Stimulated activated CD4-positive, alpha-beta T cell treated with anti-CD3 and anti-CD28 coated beads, Interleukin-1b, Interleukin-23, amount 100 ng/mL, for 48 hours (primary cell): ENCODE measurements at regions not wholly inside any gene's neighbourhood (a gene's known extent, or its start where the extent isn't known, plus 50 kb on each side); places are given as distances from the start of the nearest gene placed in this dataset.
"Not testable (repeated sequence)": the region's sequence is repeated elsewhere in the genome, so short reads cannot be mapped to it uniquely, and the experiment has no call there.

Experiments used
- DNase-seq: peaks from one replicate; pipeline ENCODE4 v3.0.0-alpha.2; 2020

- DNase-seq, result no peak
Observed at GRCh38 chr17:27066315-27066714, 227.6 kb upstream of the WSB1 start.

GRCh38 chr17:27069842-27070508, 223.9 kb upstream of the WSB1 start:
- no peak for DNase-seq

DNA sequence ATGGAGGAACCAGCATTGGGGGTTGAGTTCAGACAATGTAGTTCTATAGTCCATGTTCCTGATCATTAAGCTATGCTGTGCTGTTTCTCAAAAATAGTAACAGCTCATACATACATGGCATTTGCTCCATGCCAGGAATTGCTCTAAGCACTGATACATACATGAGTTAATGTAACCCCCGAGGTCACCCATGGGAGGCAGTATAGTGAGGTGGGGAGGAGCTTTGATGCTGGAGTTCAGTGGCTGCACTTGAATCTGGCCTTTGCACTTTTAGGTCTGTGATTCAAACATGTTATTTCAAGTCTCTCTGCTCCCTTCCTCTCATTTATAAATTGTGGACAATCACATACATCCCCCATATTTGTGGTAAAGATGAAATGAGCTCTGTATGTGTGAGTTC, 223.1 kb upstream of the WSB1 start:
- no peak for DNase-seq

DNA sequence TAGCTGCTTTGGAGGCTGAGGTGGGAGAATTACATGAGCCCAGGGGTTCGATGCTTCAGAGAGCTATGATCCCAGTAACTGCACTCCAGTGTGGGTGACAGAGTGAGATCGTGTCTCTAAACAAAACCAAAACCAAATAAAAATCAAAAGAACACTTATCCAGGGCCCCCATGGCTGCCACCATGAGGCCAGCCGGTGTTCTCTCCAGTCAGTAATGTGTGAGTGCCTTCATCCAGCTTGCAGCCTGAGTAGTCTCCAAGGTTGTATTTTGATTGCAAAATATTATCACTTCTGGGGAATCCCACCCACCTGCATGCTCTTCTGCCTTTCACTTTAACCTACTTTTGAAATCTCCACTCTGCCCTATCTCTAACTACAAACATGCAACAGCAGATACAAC, 221.0 kb upstream of the WSB1 start:
- DNase-seq, result no peak

- no peak for DNase-seq
Observed at GRCh38 chr17:27076814-27077213, 217.1 kb upstream of the WSB1 start.

DNA sequence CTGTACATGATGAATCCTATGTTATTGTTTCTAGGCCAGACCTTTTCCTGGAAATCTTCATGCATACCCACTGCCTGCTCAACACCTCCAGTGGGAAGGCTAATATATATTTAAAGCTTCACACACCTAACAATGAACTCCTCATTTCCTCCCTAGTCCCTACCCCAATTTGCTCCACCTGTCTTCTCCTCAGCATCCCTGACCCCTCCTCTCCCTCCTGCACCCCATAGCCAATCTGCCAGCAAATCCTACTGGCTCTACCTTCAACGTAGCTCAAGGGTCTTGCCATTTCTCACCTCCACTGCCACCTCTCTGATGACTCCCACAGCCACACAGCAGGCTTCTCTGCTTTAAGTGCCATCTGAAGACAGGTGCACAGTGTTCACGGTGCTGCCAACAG, 215.6 kb upstream of the WSB1 start:
- no peak for DNase-seq

GRCh38 chr17:27079660-27080059, 214.3 kb upstream of the WSB1 start:
- no peak for DNase-seq

DNA sequence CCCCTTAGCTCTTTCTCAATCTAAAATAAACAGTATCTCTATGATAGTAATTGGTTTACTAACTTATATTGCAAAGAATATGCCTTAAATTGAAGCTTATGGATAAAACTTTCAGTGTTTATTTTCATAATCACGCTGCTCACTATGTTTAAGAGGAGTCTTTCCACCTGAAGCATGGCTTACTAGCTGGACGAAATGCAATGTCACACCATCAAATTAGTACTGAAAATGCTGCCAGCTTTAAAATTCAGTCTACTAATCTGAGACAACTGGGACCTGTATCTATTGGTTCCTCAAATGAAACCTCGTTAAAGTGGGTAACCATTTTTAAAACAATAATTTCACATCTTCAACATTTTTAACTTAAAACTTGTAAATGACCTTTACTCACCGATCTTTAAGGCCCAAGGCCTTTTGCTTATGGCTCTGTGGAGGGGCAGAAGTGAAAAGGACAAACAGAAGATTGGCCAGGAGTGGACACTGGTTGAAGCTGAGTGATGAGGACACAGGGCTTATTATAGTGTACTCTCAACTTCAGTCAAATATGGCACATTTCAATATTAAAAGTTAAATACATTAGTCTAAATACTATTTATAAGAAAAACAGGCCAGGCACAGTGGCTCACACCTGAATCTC, 212.8 kb upstream of the WSB1 start:
- DNase-seq, result no peak

- no peak for DNase-seq
Observed at GRCh38 chr17:27082023-27082774, 211.7 kb upstream of the WSB1 start.

GRCh38 chr17:27082775-27083154, 211.1 kb upstream of the WSB1 start:
- no peak for DNase-seq

DNA sequence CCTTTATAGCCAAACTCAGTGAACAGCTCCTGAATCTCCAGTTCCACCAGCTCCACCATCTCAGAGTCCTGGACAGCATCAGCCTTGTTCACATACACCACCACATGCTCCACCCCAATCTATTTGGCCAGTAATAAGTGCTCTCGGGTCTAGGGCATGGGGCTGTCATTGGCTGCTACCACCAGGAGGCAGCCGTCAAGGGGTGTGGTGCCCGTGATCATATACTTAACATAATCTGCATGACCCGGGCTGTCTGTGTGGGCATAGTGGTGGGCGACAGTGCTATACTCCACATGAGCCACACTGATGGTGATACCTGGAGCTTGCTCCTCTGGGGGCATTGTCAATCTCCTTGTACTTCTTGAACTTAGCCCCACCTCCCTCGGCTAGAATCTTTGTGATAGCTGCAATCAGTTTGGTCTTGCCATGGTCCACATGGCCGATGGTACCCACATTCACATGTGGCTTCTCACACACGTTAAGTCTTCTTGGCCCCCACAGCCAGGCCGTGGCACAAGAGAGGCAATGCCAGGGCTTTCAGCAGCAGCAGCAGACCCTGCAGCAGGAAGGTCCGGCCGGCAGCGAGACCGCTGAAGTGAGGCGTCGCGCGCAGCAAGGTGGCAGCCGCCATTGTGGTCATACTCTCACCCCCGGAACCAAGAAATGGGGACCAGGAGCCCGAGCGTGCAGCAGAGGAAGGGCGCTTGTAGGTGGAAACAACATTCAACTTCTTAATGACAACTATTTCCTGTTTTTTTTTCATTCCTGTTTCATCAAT, 210.3 kb upstream of the WSB1 start:
- no peak for DNase-seq

DNA sequence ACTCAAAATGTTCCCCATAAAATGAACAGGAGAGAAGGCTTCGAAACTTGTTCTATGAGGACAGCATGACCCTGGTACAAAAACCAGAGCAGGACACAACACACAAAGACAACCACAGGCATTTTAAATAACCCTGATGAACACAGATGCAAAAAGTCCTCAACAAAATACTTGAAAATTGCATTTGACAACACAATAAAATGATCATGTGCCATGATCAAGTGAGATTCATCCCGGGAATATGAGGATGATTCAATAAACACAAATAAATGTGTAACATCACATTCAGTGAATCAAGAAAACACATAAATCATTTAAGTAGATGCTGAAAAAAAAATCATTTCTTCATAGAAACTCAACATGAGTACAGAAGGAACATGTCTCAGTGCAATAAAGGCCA, 208.4 kb upstream of the WSB1 start:
- no peak for DNase-seq

GRCh38 chr17:27086526-27086925, 207.4 kb upstream of the WSB1 start:
- no peak for DNase-seq

DNA sequence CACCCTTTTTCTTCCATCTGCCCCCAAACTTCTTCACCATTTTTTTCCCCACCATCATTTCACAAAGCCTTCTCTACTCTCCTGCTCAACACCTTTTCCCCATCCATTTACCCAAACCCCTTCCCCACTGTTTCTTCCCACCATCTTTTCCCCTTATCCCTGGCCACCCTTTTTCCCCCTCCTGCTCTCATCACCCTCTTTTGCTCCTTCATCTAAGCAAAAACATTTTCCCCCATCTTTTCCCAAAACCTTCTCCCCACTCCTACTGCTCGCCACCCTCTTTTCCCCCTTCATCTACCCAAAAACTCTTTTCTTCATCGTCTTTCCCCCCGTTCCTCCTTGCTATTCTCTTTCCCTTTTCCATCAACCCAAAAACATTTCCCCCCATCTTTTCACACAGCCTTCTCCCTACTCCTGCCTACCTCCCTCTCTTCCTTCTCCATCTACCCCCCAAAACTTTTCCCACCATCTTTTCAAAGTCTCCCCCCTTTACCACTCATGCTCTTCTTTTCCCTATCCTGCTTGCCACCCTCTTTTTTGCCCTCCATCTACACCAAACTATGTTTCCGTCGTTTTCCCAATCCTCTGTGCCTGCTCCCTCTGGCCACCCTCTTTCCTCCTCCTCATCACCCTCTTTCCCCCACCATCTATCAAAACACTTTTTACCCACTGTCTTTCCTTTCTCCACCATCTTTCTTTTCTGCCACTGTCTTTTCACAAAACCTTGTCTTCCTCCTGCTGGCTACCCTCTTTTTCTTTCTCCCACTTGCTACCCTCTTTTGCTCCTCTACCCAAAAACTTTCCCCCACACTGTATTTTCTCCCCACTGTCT, 205.8 kb upstream of the WSB1 start:
- DNase-seq, result no peak

DNA sequence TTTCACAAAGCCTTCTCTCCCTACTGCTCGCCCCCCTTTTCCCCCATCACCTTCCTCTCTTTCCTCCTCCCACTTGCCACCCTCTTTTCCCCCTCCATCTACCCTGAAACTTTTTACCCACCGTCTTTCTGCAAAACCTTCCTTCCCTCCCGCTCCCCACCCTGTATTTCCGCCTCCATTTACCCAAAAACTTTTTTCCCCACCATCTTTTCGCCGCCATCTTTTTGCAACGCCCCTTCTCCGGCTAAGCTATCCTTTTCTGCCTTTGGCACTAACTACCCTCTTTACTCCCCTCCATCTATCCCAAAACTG, 205.2 kb upstream of the WSB1 start:
- no peak for DNase-seq

GRCh38 chr17:27089079-27089928, 204.6 kb upstream of the WSB1 start:
- DNase-seq, result not testable (repeated sequence)

GRCh38 chr17:27089929-27090247, 204.0 kb upstream of the WSB1 start:
- no peak for DNase-seq

DNA sequence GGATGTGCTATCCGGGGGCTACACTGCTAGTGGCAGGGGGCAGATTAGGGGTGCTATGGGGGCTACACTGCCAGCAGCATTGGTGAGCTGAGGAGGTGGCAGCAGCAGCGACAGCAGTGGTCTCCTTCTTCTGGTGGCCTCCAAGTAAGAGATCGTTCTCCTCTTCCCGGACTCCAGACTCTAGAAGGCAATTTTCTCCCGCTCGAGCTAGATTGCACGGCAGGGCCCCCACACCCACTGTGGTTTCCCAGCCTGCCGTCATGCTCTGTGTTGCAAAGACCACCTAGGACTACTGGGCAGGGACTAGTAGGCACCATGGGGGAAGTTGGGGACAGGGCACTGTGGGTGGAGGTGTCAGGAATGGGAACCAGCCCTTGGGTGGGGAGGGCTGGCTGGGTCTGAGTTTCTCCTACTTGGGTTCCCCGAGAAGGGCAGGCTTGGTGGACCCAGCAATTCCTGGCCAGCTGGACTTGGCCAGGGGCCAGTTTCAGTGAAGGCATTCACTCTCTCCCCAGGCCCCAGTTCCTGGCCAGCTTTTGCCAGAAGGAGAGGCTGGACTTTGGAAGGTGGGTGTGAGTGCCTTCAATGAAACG, 203.4 kb upstream of the WSB1 start:
- not testable (repeated sequence) for DNase-seq

DNA sequence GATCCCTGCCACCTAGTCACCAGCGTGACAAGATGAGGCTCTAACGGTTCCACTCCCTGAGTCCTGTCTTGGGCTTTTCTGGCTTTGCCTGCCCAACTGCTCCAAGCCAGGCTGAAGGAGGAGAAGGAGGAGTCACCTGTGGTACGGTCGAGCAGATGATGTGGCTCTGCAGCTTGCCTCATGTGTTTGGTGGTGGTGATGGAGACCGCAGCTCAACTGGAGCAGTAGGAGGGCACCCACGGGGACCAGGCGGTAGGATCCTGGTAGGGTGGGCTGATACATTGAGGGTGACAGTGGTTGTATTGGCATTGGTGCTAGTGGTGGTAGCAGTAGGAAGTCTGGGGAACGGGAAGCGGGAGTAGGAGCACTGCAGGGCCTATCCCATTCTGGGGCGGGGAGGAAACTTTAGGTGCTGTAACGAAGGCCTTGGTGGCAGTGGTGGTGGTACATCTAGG, 202.8 kb upstream of the WSB1 start:
- DNase-seq, result no peak

GRCh38 chr17:27094179-27094578, 199.7 kb upstream of the WSB1 start:
- DNase-seq, result not testable (repeated sequence)

- DNase-seq, result not testable (repeated sequence)
Observed at GRCh38 chr17:27095821-27096220, 198.1 kb upstream of the WSB1 start.
